ENCODE measurements at regions not wholly inside any gene's neighbourhood (a gene's known extent, or its start where the extent isn't known, plus 50 kb on each side); places are given as distances from the start of the nearest gene placed in this dataset.

- TF ChIP-seq CTCF (IDR thresholded peaks at IDR 0.05; ENCODE audit: poor library complexity) (no peak), EZH2 (IDR thresholded peaks at IDR 0.05; ENCODE audit: borderline replicate concordance) (no peak)
Observed at GRCh38 chr2:222034058-222034457, 264.7 kb downstream of the PAX3 start.
